HUES64 (cell line): ENCODE measurements at regions not wholly inside any gene's neighbourhood (a gene's known extent, or its start where the extent isn't known, plus 50 kb on each side); places are given as distances from the start of the nearest gene placed in this dataset.
"Not testable (repeated sequence)": the region's sequence is repeated elsewhere in the genome, so short reads cannot be mapped to it uniquely, and the experiment has no call there.

Experiments used
- H3K27ac ChIP-seq: 2 replicates; pipeline ENCODE4 v1.7.0; 2013; ENCODE audit warnings: low read depth, low read length, inconsistent platforms
- H3K27me3 ChIP-seq: 2 replicates; pipeline ENCODE4 v1.6.1; 2013; ENCODE audit warnings: mild to moderate bottlenecking, low read length; ENCODE audit not compliant: insufficient read depth
- H3K36me3 ChIP-seq: 2 replicates; pipeline ENCODE4 v1.6.1; 2013; ENCODE audit warnings: mild to moderate bottlenecking, low read length; ENCODE audit not compliant: insufficient read depth
- H3K4me1 ChIP-seq: 2 replicates; pipeline ENCODE4 v1.6.1; 2013; ENCODE audit warnings: mild to moderate bottlenecking, low read length, moderate library complexity; ENCODE audit not compliant: insufficient read depth
- H3K4me3 ChIP-seq: 2 replicates; pipeline ENCODE4 v1.5.1; 2013; ENCODE audit warnings: mild to moderate bottlenecking, low read length, moderate library complexity
- H3K9ac ChIP-seq: 2 replicates; pipeline ENCODE4 v1.6.1; 2013; ENCODE audit warnings: mild to moderate bottlenecking, low read depth, low read length
- H3K9me3 ChIP-seq: 2 replicates; pipeline ENCODE4 v1.6.1; 2013; ENCODE audit warnings: low read depth, low read length; ENCODE audit not compliant: insufficient read depth
- WGBS: fragments of 150-250, 120-280 bp; methylation state at CpG from one replicate; pipeline ENCODE4 v1.1.7; 2013; ENCODE audit warnings: missing lambda C conversion rate; 5-methylcytosine and 5-hydroxymethylcytosine counted together

DNA sequence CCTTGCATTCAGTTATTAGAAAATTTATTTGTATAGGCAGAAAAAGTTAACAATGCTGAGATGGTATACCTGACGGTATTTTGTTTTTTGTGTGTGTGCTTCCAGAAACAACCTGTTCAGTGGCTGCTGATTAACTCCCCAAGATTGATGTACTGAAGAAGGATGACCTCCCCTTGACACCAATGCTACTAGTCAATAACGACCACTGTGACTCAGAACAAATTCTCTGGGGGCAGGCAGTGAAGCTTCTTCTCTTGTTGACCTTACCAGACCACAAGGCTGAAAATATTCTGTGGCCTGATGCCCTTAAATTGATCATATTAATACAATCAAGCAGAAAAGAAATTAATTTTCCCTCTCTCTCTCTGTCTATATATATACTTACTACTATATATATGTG is 1182.9 kb upstream of the CRIM1 start:
- H3K4me1 ChIP-seq, result peaks cover 22% of the 10 kb centered on the region
- H3K27me3 ChIP-seq, result peaks cover 28% of the 10 kb centered on the region
- no peak overlapping the region for H3K27ac ChIP-seq
- 82% methylated on average over 2 of the region's 2 CpGs for WGBS
- no peak overlapping the region for H3K9ac ChIP-seq
- H3K4me3 ChIP-seq, result no peak overlapping the region
- no peaks in the 10 kb centered on the region for H3K36me3 ChIP-seq
- H3K9me3 ChIP-seq, result no peaks in the 10 kb centered on the region

- H3K9ac ChIP-seq, result no peak overlapping the region
- no peaks in the 10 kb centered on the region for H3K36me3 ChIP-seq
- H3K27ac ChIP-seq, result no peak overlapping the region
- no peaks in the 10 kb centered on the region; the same call in 1 of the 2 replicates for H3K27me3 ChIP-seq
- no peak overlapping the region for H3K4me3 ChIP-seq
- no peaks in the 10 kb centered on the region for H3K9me3 ChIP-seq
- no peaks in the 10 kb centered on the region for H3K4me1 ChIP-seq
Measured at GRCh38 chr2:35168351-35168750, 1187.2 kb upstream of the CRIM1 start.

GRCh38 chr2:35163948-35164347 is 1191.6 kb upstream of the CRIM1 start:
- no peaks in the 10 kb centered on the region for H3K36me3 ChIP-seq
- H3K4me3 ChIP-seq, result no peak overlapping the region
- H3K9ac ChIP-seq, result no peak overlapping the region
- no peaks in the 10 kb centered on the region for H3K27me3 ChIP-seq
- no peak overlapping the region for H3K27ac ChIP-seq
- 100% methylated on average over 1 of the region's 2 CpGs for WGBS
- H3K9me3 ChIP-seq, result no peaks in the 10 kb centered on the region
- H3K4me1 ChIP-seq, result no peaks in the 10 kb centered on the region

DNA sequence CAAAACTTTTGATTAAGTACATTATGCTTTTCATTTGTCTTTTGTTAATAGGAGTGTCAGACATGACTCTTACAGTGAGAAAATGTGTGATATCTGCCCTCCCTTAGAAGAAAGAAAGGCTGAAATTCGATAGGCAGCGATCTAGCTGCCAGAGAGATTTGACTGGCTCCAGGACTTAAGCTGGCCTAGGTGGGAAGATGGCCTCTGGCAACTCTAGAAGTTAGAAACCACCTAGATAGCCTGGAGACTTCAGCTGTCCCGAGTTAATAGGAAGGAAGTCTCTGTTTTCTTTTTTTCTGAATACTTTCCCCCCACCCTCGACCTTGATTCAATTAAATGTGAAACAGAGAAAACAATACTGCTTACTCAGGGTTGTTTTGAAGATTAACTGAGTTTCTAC is 1194.7 kb upstream of the CRIM1 start:
- Histone ChIP-seq H3K9ac (no peak overlapping the region), H3K4me3 (no peak overlapping the region), H3K9me3 (no peaks in the 10 kb centered on the region), H3K4me1 (no peaks in the 10 kb centered on the region), H3K36me3 (no peaks in the 10 kb centered on the region), H3K27me3 (no peaks in the 10 kb centered on the region), H3K27ac (no peak overlapping the region)
- WGBS, result 85% methylated on average over 3 of the region's 4 CpGs

- H3K4me1 ChIP-seq, result no peaks in the 10 kb centered on the region
- WGBS, result 93% methylated on average over 1 of the region's 1 CpG
- no peak overlapping the region for H3K4me3 ChIP-seq
- H3K9me3 ChIP-seq, result no peaks in the 10 kb centered on the region
- no peaks in the 10 kb centered on the region for H3K27me3 ChIP-seq
- no peaks in the 10 kb centered on the region for H3K36me3 ChIP-seq
- H3K27ac ChIP-seq, result no peak overlapping the region
- no peak overlapping the region for H3K9ac ChIP-seq
Measured at GRCh38 chr2:35125871-35126270, 1229.7 kb upstream of the CRIM1 start.

- 93% methylated on average over 4 of the region's 4 CpGs for WGBS
- no peaks in the 10 kb centered on the region for H3K27me3 ChIP-seq
- no peaks in the 10 kb centered on the region for H3K36me3 ChIP-seq
- no peaks in the 10 kb centered on the region for H3K9me3 ChIP-seq
- no peak overlapping the region for H3K4me3 ChIP-seq
- no peaks in the 10 kb centered on the region for H3K4me1 ChIP-seq
- H3K27ac ChIP-seq, result no peak overlapping the region
- H3K9ac ChIP-seq, result no peak overlapping the region
Measured at GRCh38 chr2:35125278-35125677, 1230.3 kb upstream of the CRIM1 start.

DNA sequence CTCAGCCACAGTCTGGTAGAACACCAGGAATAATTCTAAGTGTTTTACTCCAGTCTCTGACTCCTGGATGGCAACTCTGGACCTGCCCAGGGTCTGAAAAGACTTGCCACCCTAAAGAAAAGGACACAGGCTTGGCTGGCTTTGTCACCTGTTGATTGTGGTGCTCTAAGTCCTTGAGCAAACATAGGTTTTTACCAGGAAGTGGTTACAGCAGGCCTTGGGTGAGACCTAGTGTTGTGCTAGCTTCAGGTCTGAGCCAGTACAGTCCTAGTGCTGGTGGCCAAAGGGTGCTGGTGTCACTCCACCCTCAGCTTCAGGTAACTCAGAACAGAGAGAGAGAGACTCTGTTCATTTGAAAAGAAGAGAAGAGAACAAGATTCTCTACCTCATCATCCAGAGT is 1239.4 kb upstream of the CRIM1 start:
- Histone ChIP-seq H3K4me1 (no peaks in the 10 kb centered on the region), H3K9ac (no peak overlapping the region), H3K27me3 (no peaks in the 10 kb centered on the region), H3K27ac (no peak overlapping the region), H3K4me3 (no peak overlapping the region), H3K9me3 (peaks cover 12% of the 10 kb centered on the region; the same call in 1 of the 2 replicates), H3K36me3 (no peaks in the 10 kb centered on the region)

DNA sequence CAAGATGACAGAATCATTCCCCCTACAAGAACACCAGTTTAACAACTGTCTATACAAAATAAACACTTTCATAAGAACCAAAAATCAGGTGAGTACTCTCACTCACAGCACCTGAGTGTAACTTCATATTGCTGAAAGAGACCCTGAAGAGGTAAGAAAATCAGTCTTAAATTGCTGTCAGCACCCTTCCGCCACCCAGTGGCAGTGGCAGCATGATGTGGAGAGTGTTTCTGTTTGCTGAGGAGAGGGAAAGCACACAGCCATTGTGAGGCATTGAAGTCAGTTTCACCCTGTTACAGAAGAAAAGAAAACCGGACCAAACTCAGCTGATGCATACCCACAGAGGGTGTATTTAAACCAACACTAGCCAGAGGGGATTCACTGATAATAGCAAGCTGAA is 1240.8 kb upstream of the CRIM1 start:
- Histone ChIP-seq H3K4me1 (no peaks in the 10 kb centered on the region), H3K27me3 (no peaks in the 10 kb centered on the region), H3K9ac (no peak overlapping the region), H3K27ac (no peak overlapping the region), H3K9me3 (peaks cover 12% of the 10 kb centered on the region; the same call in 1 of the 2 replicates), H3K4me3 (no peak overlapping the region), H3K36me3 (no peaks in the 10 kb centered on the region)
- 85% methylated on average over 2 of the region's 2 CpGs for WGBS

GRCh38 chr2:35112367-35112766 is 1243.2 kb upstream of the CRIM1 start:
- H3K9me3 ChIP-seq, result peaks cover 12% of the 10 kb centered on the region; the same call in 1 of the 2 replicates
- not testable (repeated sequence) for H3K4me1 ChIP-seq, H3K4me3 ChIP-seq, H3K36me3 ChIP-seq, H3K27ac ChIP-seq, H3K27me3 ChIP-seq, H3K9ac ChIP-seq
- WGBS, result 96% methylated on average over 4 of the region's 10 CpGs

GRCh38 chr2:35104309-35104708 is 1251.3 kb upstream of the CRIM1 start:
- no CpG with 5 or more reads among the region's 1 CpG for WGBS
- H3K27me3 ChIP-seq, result no peaks in the 10 kb centered on the region

GRCh38 chr2:35099342-35099741 is 1256.2 kb upstream of the CRIM1 start:
- Histone ChIP-seq H3K4me3 (no peak overlapping the region), H3K9ac (no peak overlapping the region), H3K9me3 (no peaks in the 10 kb centered on the region), H3K27me3 (no peaks in the 10 kb centered on the region), H3K27ac (no peak overlapping the region), H3K36me3 (no peaks in the 10 kb centered on the region), H3K4me1 (no peaks in the 10 kb centered on the region)
- WGBS, result 78% methylated on average over 1 of the region's 2 CpGs

More at GRCh38 chr2:35104309-35104708, 1251.3 kb upstream of the CRIM1 start:
- no peaks in the 10 kb centered on the region for H3K9me3 ChIP-seq
- H3K36me3 ChIP-seq, result no peaks in the 10 kb centered on the region
- H3K4me3 ChIP-seq, result no peak overlapping the region
- no peaks in the 10 kb centered on the region for H3K4me1 ChIP-seq
- no peak overlapping the region for H3K27ac ChIP-seq
- no peak overlapping the region for H3K9ac ChIP-seq

DNA sequence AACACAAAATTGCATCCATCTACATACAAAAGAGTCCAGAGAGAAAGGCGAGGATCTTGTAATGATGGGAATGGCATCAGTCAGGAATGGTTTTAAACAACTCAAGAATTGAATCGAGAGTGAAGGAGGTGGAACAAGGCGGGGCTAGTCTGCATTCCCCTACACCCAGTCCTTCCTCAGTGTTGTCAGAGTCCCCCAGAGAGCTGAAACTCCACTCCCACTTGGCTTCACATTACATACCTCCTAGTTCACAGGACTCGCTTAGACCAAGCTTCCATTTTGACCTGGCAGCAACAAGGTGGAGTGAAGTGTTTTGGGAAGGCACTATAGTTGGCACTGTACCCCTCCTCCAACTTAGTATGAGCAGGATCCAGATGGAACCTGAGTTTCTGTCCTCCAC is 1273.5 kb upstream of the CRIM1 start:
- Histone ChIP-seq H3K36me3 (no peaks in the 10 kb centered on the region), H3K27ac (no peak overlapping the region), H3K4me1 (no peaks in the 10 kb centered on the region), H3K27me3 (no peaks in the 10 kb centered on the region), H3K4me3 (no peak overlapping the region), H3K9me3 (no peaks in the 10 kb centered on the region), H3K9ac (no peak overlapping the region)
- 98% methylated on average over 3 of the region's 4 CpGs for WGBS
